ENCODE measurements at regions not wholly inside any gene's neighbourhood (a gene's known extent, or its start where the extent isn't known, plus 50 kb on each side); places are given as distances from the start of the nearest gene placed in this dataset.

DNA sequence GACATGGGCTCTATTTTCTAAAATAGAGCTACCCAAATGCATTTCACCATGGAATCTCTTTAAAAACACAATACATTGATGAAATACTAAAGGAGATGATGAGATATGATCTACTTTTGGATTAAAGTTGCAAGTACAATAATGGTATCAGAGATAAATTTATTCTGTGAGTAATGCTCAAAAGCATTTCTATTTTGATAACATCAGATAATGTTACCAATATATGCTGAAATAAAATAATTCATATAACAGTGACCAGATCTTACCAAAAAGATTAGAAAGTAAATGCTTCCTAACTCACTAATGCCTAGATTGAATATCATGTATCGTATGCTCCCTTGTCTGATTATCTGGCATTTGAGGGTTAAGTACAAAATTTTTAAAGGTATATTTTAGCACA lies 761.8 kb upstream of the ZNF608 start:
- Histone ChIP-seq H3K9me3 (ENCODE audit: control insufficient read depth, low read depth, low read length) (no peaks in the 10 kb centered on the region), H3K4me3 (ENCODE audit: low read length) (no peak overlapping the region), H3K27me3 (ENCODE audit: control insufficient read depth, insufficient read depth, low read length) (no peaks in the 10 kb centered on the region), H3K36me3 (ENCODE audit: control insufficient read depth, insufficient read depth, low read length) (no peaks in the 10 kb centered on the region), H3K27ac (ENCODE audit: low read length) (no peak overlapping the region), H3K4me1 (ENCODE audit: control insufficient read depth, insufficient read depth, low read length) (no peaks in the 10 kb centered on the region)
- DNase-seq: no peak
- WGBS (ENCODE audit: insufficient coverage, low lambda C conversion rate): no CpG with 5 or more reads among the region's 1 CpG

DNA sequence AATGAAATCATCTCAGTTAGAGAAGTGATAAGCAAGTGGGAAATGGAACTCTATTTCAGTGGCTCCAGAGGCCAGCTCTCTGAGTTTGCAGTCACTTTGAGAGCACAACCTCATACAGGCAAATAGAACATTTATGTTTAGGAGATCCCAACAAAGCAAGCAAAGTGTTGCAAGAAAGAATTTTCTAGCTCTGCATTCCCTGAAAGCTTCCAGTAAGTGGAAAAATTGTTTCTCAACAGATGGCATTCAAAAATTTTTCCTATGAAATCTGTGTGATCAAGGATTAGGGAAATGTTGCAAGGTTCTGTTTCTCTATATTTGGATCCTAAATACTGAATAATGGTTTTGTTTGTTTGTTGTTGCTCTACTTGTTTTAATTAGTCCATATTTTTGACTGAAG lies 764.2 kb upstream of the ZNF608 start:
- Histone ChIP-seq H3K4me3 (ENCODE audit: low read length) (no peak overlapping the region), H3K27me3 (ENCODE audit: control insufficient read depth, insufficient read depth, low read length) (no peaks in the 10 kb centered on the region), H3K4me1 (ENCODE audit: control insufficient read depth, insufficient read depth, low read length) (no peaks in the 10 kb centered on the region), H3K27ac (ENCODE audit: low read length) (no peak overlapping the region), H3K36me3 (ENCODE audit: control insufficient read depth, insufficient read depth, low read length) (no peaks in the 10 kb centered on the region), H3K9me3 (ENCODE audit: control insufficient read depth, low read depth, low read length) (no peaks in the 10 kb centered on the region)
- DNase-seq: no peak

DNA sequence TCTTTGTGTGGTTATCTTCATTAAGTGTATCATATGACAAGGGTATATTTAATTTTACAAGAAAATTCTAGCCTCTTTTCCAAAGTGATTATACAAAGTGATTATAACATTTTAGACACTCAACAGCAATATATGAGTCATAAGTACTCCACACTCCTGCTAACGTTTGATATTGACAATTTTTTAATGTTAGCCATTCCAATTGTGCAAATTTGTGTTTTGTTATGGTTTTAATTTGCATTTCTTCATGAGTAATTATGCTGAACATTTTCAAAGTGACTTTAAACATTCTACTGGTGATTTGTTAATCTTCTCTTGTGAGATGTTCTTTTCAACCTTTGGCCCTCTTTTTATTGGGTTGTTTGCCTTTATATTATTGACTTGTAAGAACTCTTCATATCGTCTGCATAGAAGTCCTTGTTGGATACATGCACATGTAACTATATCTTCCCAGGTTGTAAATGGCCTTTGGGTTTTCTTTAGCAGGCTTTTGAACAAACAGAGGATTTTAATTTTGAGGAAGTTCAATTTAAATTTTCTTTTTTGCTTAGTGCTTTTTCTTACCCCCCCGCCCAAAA lies 771.6 kb upstream of the ZNF608 start:
- Histone ChIP-seq H3K36me3 (ENCODE audit: control insufficient read depth, insufficient read depth, low read length) (no peaks in the 10 kb centered on the region), H3K27ac (ENCODE audit: low read length) (no peak overlapping the region), H3K27me3 (ENCODE audit: control insufficient read depth, insufficient read depth, low read length) (no peaks in the 10 kb centered on the region), H3K9me3 (ENCODE audit: control insufficient read depth, low read depth, low read length) (no peaks in the 10 kb centered on the region), H3K4me1 (ENCODE audit: control insufficient read depth, insufficient read depth, low read length) (peaks cover 3% of the 10 kb centered on the region), H3K4me3 (ENCODE audit: low read length) (no peak overlapping the region)
- peak; percentile 9 to 58 for DNase-seq
- WGBS (ENCODE audit: insufficient coverage, low lambda C conversion rate): 40% methylated on average over 1 of the region's 3 CpGs

DNA sequence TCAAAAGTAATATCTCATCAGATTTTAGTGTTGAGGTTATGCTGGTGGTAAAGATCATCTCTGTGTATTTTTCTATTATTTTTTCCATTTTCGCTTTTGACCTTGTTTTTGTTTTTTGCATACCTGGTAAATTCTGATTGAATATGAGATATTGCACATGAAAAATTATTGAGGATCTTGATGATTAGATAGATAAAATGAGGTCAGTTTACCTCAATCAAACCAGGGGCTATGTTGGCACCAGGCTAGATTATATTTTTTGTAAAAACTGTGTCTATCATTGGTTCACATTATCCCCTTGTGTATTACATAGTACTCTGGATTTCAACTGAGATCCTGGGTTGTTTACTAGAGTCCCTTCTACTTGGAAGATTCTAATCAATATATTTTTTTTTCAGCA lies 774.9 kb upstream of the ZNF608 start:
- Histone ChIP-seq H3K27ac (ENCODE audit: low read length) (no peak overlapping the region), H3K27me3 (ENCODE audit: control insufficient read depth, insufficient read depth, low read length) (no peaks in the 10 kb centered on the region), H3K4me3 (ENCODE audit: low read length) (no peak overlapping the region), H3K4me1 (ENCODE audit: control insufficient read depth, insufficient read depth, low read length) (peaks cover 3% of the 10 kb centered on the region), H3K9me3 (ENCODE audit: control insufficient read depth, low read depth, low read length) (no peaks in the 10 kb centered on the region), H3K36me3 (ENCODE audit: control insufficient read depth, insufficient read depth, low read length) (no peaks in the 10 kb centered on the region)
- WGBS (ENCODE audit: insufficient coverage, low lambda C conversion rate): 100% methylated on average over 1 of the region's 1 CpG
- DNase-seq: no peak

GRCh38 chr5:125525356-125525755 lies 778.9 kb upstream of the ZNF608 start:
- no peaks in the 10 kb centered on the region for H3K27me3 ChIP-seq (ENCODE audit: control insufficient read depth, insufficient read depth, low read length)
- no CpG with 5 or more reads among the region's 4 CpGs for whole genome bisulfite sequencing (ENCODE audit: insufficient coverage, low lambda C conversion rate)
- H3K4me3 ChIP-seq (ENCODE audit: low read length): no peak overlapping the region
- no peak overlapping the region for H3K27ac ChIP-seq (ENCODE audit: low read length)
- no peak for DNase-seq
- no peaks in the 10 kb centered on the region for H3K36me3 ChIP-seq (ENCODE audit: control insufficient read depth, insufficient read depth, low read length)
- no peaks in the 10 kb centered on the region for H3K4me1 ChIP-seq (ENCODE audit: control insufficient read depth, insufficient read depth, low read length)
- no peaks in the 10 kb centered on the region for H3K9me3 ChIP-seq (ENCODE audit: control insufficient read depth, low read depth, low read length)

DNA sequence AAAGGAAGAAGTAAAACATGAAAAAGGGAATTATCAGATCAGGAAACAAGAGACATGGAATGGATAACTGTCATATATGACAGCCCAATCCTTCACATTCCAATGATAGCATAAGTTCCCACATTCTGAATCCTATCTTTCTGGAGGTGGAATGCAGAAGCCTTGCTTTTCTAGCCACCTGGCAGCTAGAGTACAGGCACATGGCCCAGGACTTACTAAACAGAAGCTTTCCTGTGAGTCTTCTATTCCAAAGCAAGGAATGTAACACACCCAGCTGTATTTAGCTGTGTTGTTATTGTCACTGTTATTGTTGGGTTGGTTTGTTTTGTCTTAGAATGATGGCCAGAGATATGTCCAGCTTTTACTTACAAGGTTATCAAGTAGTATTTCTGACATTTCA lies 780.5 kb upstream of the ZNF608 start:
- H3K9me3 ChIP-seq (ENCODE audit: control insufficient read depth, low read depth, low read length): no peaks in the 10 kb centered on the region
- no peak overlapping the region for H3K4me3 ChIP-seq (ENCODE audit: low read length)
- no peak for DNase-seq
- H3K27me3 ChIP-seq (ENCODE audit: control insufficient read depth, insufficient read depth, low read length): no peaks in the 10 kb centered on the region
- H3K27ac ChIP-seq (ENCODE audit: low read length): no peak overlapping the region
- H3K4me1 ChIP-seq (ENCODE audit: control insufficient read depth, insufficient read depth, low read length): no peaks in the 10 kb centered on the region
- no peaks in the 10 kb centered on the region for H3K36me3 ChIP-seq (ENCODE audit: control insufficient read depth, insufficient read depth, low read length)

GRCh38 chr5:125528881-125529280 lies 782.4 kb upstream of the ZNF608 start:
- WGBS (ENCODE audit: insufficient coverage, low lambda C conversion rate): no CpG with 5 or more reads among the region's 1 CpG
- H3K4me3 ChIP-seq (ENCODE audit: low read length): no peak overlapping the region
- H3K4me1 ChIP-seq (ENCODE audit: control insufficient read depth, insufficient read depth, low read length): no peaks in the 10 kb centered on the region
- no peak overlapping the region for H3K27ac ChIP-seq (ENCODE audit: low read length)
- H3K9me3 ChIP-seq (ENCODE audit: control insufficient read depth, low read depth, low read length): peaks cover 2% of the 10 kb centered on the region
- H3K36me3 ChIP-seq (ENCODE audit: control insufficient read depth, insufficient read depth, low read length): no peaks in the 10 kb centered on the region
- no peak for DNase-seq
- H3K27me3 ChIP-seq (ENCODE audit: control insufficient read depth, insufficient read depth, low read length): no peaks in the 10 kb centered on the region

- Histone ChIP-seq H3K4me1 (ENCODE audit: control insufficient read depth, insufficient read depth, low read length) (no peaks in the 10 kb centered on the region), H3K36me3 (ENCODE audit: control insufficient read depth, insufficient read depth, low read length) (no peaks in the 10 kb centered on the region), H3K27ac (ENCODE audit: low read length) (no peak overlapping the region), H3K27me3 (ENCODE audit: control insufficient read depth, insufficient read depth, low read length) (no peaks in the 10 kb centered on the region), H3K4me3 (ENCODE audit: low read length) (no peak overlapping the region), H3K9me3 (ENCODE audit: control insufficient read depth, low read depth, low read length) (peaks cover 2% of the 10 kb centered on the region)
- WGBS (ENCODE audit: insufficient coverage, low lambda C conversion rate): 88% methylated on average over 2 of the region's 5 CpGs
- no peak for DNase-seq
Measured at GRCh38 chr5:125530833-125531615, 784.6 kb upstream of the ZNF608 start.

GRCh38 chr5:125536095-125536494 lies 789.7 kb upstream of the ZNF608 start:
- DNase-seq: no peak
- H3K4me1 ChIP-seq (ENCODE audit: control insufficient read depth, insufficient read depth, low read length): no peaks in the 10 kb centered on the region
- no peaks in the 10 kb centered on the region for H3K36me3 ChIP-seq (ENCODE audit: control insufficient read depth, insufficient read depth, low read length)
- H3K27ac ChIP-seq (ENCODE audit: low read length): no peak overlapping the region
- H3K27me3 ChIP-seq (ENCODE audit: control insufficient read depth, insufficient read depth, low read length): no peaks in the 10 kb centered on the region
- H3K4me3 ChIP-seq (ENCODE audit: low read length): no peak overlapping the region
- peaks cover 8% of the 10 kb centered on the region for H3K9me3 ChIP-seq (ENCODE audit: control insufficient read depth, low read depth, low read length)

- no peak overlapping the region for H3K4me3 ChIP-seq (ENCODE audit: low read length)
- no peak overlapping the region for H3K27ac ChIP-seq (ENCODE audit: low read length)
- H3K4me1 ChIP-seq (ENCODE audit: control insufficient read depth, insufficient read depth, low read length): no peaks in the 10 kb centered on the region
- no peaks in the 10 kb centered on the region for H3K36me3 ChIP-seq (ENCODE audit: control insufficient read depth, insufficient read depth, low read length)
- no peak for DNase-seq
- WGBS (ENCODE audit: insufficient coverage, low lambda C conversion rate): 40% methylated on average over 1 of the region's 1 CpG
- peaks cover 8% of the 10 kb centered on the region for H3K9me3 ChIP-seq (ENCODE audit: control insufficient read depth, low read depth, low read length)
- H3K27me3 ChIP-seq (ENCODE audit: control insufficient read depth, insufficient read depth, low read length): no peaks in the 10 kb centered on the region
Measured at GRCh38 chr5:125536582-125536981, 790.1 kb upstream of the ZNF608 start.

- DNase-seq: no peak
- no peaks in the 10 kb centered on the region for H3K4me1 ChIP-seq (ENCODE audit: control insufficient read depth, insufficient read depth, low read length)
- WGBS (ENCODE audit: insufficient coverage, low lambda C conversion rate): no CpG with 5 or more reads among the region's 2 CpGs
- H3K36me3 ChIP-seq (ENCODE audit: control insufficient read depth, insufficient read depth, low read length): no peaks in the 10 kb centered on the region
- no peaks in the 10 kb centered on the region for H3K27me3 ChIP-seq (ENCODE audit: control insufficient read depth, insufficient read depth, low read length)
- no peak overlapping the region for H3K4me3 ChIP-seq (ENCODE audit: low read length)
- no peak overlapping the region for H3K27ac ChIP-seq (ENCODE audit: low read length)
- peaks cover 8% of the 10 kb centered on the region for H3K9me3 ChIP-seq (ENCODE audit: control insufficient read depth, low read depth, low read length)
Measured at GRCh38 chr5:125537661-125538060, 791.2 kb upstream of the ZNF608 start.
